AG09319 (cell line): ENCODE measurements at regions not wholly inside any gene's neighbourhood (a gene's known extent, or its start where the extent isn't known, plus 50 kb on each side); places are given as distances from the start of the nearest gene placed in this dataset.

Experiments used
- DNase-seq: peaks from one replicate; pipeline ENCODE4 v3.0.0-alpha.2; 2010; ENCODE audit warnings: low read depth; ENCODE audit errors: extremely low read depth
- CTCF ChIP-seq: IDR thresholded peaks from 2 replicates; pipeline ENCODE4 v1.5.1; 2011; ENCODE audit warnings: low read depth, mild to moderate bottlenecking, inconsistent platforms, low read length, moderate library complexity

- DNase-seq, result no peak
- TF ChIP-seq CTCF, result no peak
Measured at GRCh38 chr11:76257074-76257719, 50.9 kb upstream of the WNT11 start.

- no peak for DNase-seq
Measured at GRCh38 chr11:76256448-76256847, 50.1 kb upstream of the WNT11 start.

More at GRCh38 chr11:76256448-76256847, 50.1 kb upstream of the WNT11 start:
- no peak for TF ChIP-seq CTCF
